ENCODE measurements at regions not wholly inside any gene's neighbourhood (a gene's known extent, or its start where the extent isn't known, plus 50 kb on each side); places are given as distances from the start of the nearest gene placed in this dataset.

GRCh38 chr18:50460716-50461115 lies 85.9 kb downstream of the SKA1 start:
- TF ChIP-seq CTCF (IDR thresholded peaks at IDR 0.05): no peak
- no peak for TF ChIP-seq ZFX (IDR thresholded peaks at IDR 0.05; ENCODE audit: borderline replicate concordance)

Data from 22Rv1 (cell line).